Embryonic facial prominence (tissue), 1 donor: ENCODE measurements at regions not wholly inside any gene's neighbourhood (a gene's known extent, or its start where the extent isn't known, plus 50 kb on each side); places are given as distances from the start of the nearest gene placed in this dataset.

Experiments used
- DNase-seq: peaks from one replicate; pipeline ENCODE4 v3.0.0-alpha.2; 2016; ENCODE audit errors: extremely low spot score

- no peak for DNase-seq
Observed at GRCh38 chr13:39100996-39101738, 62.9 kb downstream of the NHLRC3 start.

- DNase-seq, result no peak
Observed at GRCh38 chr13:39102981-39103490, 64.8 kb downstream of the NHLRC3 start.

DNA sequence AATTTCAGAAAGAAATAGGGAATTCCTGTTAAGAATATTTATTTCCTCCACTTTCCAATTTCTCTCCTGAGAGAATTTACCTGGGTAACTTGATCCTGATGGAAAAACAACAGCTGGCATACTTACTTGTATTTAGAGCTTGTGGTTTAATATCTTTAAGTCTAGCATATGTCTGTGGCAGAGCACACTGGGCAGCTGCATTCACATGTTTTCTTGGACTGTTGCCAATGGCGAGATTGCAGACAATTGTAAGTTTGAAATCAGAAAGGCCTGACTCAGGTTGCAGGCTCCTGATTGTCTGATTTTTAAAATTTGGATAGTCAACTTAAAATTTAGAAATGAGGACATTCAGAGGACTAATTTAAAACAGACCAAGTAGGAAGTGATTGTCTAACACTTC is 66.9 kb downstream of the NHLRC3 start:
- no peak for DNase-seq

DNA sequence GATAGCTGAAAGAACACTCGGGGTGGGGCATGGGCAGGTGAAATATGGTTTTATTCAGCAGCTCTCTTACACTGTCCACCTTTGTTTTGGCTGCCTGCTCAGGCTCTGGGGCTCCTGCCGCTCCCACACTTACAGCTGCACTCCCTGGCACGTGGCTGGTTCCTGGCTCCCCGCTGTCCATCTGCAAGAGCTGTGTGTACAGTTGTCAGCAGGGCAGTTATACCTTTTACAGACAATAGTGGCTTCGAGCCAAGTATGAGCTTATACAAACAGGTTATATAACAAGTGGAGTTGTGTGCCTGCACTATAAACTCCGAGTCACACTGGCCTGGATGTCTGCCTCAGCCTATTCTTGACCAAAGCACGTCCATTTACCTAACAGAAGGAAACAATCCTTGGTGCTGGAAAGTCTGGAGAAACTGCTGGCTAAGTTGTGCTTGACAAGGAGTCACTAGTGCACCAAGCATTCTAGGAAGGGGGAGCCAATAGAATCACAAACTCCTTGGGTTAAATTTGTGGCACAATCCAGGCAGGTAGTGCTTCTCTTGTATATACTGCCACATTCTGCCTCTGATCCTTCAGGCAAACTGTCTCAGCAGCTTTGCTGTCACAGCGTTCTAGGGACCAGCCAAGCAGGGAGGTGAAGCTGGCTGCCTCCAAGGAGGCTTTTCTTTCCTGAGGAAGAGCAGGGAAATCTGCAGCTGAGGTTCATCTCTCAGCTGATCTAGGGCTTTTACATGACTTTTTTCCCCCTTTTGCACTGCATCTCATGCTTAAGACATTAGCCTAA is 68.2 kb downstream of the NHLRC3 start:
- no peak for DNase-seq

GRCh38 chr13:39107561-39107960 is 69.3 kb downstream of the NHLRC3 start:
- DNase-seq, result no peak

DNA sequence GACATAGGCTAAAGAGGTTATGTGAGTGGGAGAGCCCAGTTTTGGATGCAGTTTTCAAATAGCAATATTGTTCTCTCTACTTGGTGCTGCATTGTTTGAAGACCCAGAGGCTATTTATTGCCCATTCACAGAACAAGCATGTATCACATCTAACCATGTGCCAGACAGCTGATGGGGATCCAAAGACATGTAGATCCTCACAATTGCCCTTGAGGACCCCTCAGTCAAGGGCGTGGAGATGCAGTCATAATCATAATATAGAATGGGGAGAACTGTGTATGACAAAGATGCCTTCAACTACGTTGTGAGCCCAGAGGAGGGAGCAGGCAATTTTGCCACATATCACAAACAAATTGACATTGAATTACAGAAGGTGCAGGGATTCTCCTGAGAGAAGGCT is 70.5 kb downstream of the NHLRC3 start:
- no peak for DNase-seq

GRCh38 chr13:39110518-39111097 is 72.4 kb downstream of the NHLRC3 start:
- DNase-seq, result no peak

DNA sequence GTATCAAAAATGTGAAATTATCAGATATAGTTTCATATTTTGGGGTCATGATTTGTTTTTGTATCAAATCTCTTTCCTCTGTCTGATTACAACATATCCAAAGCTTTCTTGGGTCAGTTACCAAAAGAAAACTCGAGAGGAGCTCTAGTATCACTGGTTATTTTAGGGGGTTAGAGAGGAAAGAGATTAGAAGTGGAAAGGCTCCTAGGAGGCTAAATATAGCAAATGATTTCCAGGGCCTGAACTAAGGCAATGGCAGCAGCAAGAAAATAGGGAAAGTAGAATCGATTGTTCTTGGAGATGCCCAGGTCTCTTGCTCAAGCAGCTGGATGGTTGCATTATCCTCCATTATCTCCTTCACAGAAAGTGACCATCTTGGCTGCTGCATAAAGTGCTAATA is 72.9 kb downstream of the NHLRC3 start:
- no peak for DNase-seq

DNA sequence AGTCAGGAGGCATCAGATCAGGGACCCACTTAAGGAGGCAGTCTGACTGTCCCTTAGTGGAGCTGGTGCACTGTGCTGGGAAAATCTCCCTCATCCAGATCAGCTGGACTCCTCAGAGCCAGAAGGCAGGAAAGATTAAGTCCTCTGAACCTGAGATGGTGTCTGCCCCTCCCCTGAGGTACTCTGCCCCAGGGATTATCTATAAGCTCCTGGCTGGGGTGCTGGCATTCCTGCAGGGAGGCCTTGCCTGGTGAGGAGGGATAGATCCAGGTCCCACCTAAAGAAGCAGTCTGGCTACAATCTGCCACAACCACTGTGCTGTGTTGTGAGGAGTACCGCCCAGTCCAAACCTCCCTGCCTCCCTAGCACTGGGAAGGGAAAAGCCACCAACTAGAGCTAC is 81.2 kb downstream of the NHLRC3 start:
- no peak for DNase-seq

- DNase-seq, result no peak
Observed at GRCh38 chr13:39123578-39123977, 85.3 kb downstream of the NHLRC3 start.

DNA sequence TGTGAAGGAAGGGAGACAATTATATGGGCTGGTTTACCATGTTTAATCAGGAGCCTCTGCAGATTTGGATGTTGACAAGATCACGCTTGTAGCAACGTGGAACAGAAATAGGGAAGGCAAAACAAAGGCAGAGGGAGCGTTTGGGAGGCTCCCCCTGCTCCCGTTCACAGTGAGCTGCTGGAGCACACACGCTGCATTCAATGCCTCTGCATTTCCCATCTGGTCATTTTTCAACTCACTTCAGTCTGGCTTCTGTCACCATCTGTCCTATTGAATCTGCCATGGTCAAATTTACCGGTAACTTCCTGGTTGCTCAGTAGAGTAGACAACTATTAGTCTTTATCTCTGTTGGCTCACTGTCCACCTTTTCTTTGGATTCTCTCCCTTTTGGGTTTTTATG is 91.0 kb downstream of the NHLRC3 start:
- no peak for DNase-seq

GRCh38 chr13:39130301-39130700 is 92.0 kb downstream of the NHLRC3 start:
- DNase-seq, result no peak

DNA sequence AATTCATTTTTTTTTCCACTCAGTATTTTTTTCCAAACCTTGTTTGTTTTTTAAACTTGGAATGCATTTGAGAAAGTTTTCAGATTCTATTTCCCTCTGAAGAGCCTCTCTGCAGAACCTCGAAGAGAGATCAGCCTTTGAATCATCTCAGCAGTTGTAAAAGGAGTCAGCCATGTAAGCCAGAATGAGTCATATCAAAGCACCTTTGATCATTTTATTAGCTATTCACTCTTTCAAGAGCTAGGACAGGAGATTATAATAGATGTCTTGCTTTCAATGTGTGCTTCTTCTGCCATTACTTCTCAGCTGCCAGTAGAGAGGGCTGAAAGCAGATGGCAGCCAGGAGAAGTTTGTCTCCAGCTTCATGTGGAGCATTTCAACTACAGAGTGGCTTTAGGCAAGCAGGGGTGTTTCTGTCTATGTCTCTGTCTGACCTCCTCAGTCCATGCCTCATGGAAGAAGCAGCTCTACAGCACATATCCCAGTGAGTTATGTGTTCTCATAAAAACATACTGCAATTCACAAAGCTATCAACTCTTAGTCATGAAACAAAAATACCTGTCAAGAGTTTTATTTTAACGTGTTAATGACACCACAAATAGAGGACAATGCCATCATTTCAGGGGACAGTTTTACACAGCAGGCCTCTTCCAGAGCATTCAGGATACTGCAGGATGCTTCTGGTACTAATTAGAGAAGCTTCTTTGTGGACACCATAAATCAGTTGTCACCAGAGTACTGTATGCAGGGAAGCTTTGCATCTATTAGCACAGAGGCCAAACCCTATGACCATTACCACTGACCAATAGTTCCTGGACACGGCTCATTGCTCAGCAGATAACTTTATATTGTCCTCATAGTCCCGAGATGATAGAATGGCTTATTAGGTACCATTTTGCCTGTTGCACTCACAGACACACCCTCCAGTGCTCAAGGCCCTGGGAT is 94.3 kb downstream of the NHLRC3 start:
- no peak for DNase-seq

DNA sequence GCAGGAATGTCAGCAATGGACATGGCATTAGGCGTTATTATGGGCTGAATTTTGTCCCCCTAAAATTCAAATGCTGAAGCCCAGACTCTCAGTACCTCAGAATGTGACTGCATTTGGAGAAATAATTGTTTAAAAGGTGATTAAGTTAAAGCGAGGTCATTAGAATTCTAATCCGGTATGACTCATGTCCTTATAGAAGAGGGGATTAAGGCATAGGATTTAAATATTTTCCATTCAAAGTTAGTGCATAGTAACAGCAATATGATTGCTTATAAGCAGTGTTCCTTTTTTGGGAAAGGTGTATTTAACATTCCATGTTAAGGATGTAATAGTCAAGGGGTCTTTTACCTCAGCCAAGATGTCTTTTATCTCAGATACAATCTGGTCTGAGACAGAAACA is 95.5 kb downstream of the NHLRC3 start:
- DNase-seq, result no peak

DNA sequence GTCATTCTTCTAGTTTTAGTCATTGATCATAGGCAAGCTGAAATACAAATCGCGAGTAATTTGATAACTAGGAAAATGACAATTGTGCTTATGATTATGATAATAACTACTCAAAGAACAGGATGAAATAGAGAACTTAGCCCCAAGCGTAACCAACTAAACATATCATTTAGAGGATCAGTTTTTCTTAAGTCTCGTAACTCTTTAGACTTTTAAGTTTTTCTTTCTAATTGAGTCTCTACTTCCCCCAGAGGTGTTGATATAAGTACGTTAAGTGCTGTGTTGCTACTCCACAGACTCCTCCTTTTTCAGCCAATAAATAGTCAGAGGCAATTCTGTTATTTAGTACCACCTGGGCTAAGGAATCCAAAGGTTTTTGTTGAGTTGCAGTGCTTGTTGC is 96.3 kb downstream of the NHLRC3 start:
- DNase-seq, result no peak

DNA sequence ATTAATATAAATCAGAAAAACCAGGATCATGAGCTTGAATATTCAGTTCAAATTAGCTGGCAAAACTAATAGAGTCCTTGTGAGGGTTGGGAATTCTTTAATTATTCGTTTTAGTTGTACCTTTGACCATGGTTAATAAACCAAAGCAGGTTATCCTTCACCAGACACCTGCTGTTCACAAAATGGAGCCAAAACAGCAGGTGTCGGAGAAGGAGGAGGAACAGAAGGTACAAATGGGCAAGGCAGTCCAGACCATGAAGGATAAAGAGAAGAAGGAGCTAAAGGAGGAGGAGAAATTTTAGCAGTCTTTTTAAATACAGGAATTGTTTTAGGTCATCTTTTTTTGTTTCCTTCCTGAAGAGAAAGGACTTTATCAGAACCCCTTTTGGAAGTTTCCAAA is 106.1 kb downstream of the NHLRC3 start:
- DNase-seq, result no peak

DNA sequence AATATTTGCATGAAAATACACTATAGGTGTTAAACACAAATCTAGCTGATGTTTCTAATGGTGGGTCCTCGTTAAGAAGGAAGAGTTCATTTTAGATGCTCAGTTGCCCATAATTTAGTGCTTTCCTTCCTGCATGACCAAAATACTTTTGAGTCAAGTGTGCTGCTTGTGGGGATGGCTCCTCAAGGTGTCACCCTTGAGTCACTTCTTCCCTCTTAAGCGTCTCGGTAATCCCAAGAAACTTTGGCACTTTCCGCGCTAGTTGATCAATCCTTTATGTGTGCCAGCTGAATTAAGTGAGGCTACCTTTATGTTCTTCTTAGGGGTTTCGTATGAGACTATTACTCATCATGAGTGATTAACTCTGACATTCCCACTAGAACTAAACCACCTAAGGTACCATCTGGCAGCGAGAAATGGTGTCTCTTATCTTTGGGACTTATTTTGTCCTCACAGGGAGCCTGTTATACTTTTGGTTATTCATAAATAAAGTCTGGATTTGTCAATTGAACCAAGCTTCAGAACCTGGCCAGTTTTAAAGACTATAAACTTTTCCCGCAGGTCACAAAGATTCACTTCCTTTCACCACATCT is 106.8 kb downstream of the NHLRC3 start:
- DNase-seq, result peak; percentile 52

- DNase-seq, result no peak
Observed at GRCh38 chr13:39148513-39148961, 110.3 kb downstream of the NHLRC3 start.

DNA sequence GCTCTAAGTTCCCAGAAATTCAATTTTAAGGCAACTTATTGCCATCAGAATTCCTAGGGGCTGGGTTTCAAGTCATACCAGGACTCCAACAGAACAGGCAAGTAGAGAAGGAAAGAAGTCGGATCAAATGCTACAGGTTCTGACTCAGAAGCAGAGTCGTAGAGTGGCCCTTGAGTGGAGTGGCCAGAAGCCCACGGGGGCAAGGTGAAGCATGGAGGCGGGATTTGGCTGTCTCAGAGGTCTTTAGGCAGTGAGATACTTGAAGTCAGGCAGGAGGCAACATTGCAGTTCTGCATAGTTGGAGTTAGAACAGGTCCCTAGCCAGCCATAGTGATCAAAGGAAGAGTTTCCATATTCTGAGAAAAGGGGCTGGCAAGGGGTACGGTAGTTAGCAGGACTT is 111.6 kb downstream of the NHLRC3 start:
- no peak for DNase-seq

DNA sequence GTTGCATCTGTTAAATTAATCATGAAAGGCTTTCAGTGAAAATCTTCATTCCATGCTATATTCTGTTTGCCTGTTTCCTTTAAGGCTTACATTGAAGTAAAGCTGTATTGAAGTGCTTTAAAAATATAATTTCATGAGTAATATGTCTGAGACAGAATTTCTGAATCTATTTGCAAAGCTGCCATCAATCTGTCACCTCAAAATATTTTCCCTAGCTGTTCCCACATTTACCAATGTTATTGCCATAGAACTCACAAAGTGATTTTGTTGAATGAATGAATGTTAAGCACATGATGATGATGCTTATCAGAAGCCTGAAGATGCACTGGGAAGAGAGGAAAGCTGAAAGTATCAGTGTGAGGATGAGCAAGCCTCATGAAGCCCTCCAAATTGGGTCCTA is 115.8 kb downstream of the NHLRC3 start:
- DNase-seq, result no peak

DNA sequence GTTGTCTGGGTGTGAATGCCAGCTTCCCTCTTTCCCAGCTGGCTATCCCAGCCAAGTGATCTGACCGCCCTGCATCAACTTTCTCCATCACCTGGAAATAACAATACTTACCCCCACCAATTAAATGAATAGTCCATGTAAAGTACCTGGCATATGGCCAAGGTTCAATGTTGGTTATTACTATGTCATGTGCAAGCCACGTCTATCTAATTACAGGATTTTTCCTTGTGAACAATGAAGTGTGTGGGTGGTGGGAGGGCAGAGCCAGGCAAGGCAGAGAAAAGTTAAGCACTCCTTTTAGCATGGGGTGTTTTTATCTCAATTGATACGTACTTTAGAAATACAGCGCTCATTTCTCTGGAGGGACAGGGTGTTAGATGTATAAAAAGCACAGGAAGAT is 121.1 kb downstream of the NHLRC3 start:
- no peak for DNase-seq
